ENCODE measurements at regions not wholly inside any gene's neighbourhood (a gene's known extent, or its start where the extent isn't known, plus 50 kb on each side); places are given as distances from the start of the nearest gene placed in this dataset.

DNA sequence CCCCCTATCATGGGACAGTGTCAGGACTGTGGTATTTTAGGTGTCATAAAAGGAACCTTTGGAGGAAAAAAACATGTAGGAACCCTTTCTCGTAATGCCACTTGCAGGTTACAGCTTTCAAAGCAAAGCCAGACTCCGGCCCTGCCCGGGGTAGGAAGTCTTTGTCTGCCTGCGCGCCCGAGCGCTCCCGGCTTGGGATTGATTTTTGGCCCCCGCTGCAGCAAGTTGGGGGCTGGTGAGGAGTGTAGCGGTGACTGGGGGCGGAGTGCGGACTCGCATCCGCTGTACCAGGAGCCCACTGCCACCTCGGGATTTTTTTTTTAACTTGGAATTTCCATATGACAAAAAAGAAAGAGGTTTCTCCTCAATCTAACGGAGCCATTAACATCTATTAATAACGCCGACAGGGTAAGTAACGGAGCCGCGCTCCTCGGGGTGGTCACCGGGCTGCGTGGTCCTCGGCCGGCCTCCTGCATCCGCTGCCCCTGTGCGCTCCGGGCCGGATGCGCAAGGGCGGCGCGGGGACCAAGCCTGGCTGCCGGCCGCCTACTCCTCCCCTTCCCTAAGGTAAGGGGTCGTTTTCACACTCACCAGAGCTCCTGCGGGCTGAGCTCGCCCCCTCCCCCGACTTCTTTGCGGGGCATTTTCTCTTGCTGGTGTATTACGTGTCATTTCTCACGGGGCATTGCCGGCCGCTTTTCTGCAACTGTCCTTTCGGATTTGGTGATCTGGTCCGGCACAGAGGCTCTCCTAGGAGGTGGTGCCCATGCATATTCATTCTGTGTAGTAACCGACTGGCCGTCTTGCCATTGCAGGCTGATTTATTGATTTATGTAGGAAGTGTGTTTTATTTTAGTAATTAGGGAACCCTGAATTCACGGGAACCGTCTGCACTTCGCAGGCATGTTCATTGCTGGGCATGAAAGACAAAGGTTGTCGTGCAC lies 219.8 kb upstream of the TOPAZ1 start:
- DNase-seq (ENCODE audit: low spot score), result no peak

DNA sequence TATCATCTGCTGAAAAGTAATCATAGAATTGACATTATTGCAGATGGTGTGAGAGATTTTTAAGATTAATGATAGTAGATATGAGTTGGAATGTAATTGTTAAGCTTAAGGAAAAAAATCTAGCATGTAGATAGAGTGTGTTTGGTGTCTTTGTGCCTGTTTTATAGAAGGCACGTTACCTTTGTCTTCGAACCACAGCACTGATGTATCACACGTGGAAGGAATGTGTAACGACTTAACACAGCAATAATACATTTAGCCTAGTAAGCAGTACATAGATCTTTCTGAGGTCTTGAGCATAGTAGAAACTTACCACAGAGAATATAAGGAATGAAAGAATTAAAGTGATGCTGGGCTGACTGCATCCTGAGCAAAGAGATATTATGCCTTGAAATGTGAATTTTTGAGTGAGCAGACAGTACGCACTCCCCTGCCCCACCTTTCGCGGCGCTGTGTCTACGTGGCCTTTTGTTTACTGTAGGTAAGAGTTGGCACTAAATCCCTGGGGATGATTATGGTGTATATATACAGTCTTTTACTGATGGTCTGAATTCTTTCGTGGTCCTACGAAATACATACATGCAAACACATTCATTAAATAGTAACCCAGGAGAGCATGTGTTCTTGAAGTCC lies 217.6 kb upstream of the TOPAZ1 start:
- DNase-seq (ENCODE audit: low spot score), result no peak

DNA sequence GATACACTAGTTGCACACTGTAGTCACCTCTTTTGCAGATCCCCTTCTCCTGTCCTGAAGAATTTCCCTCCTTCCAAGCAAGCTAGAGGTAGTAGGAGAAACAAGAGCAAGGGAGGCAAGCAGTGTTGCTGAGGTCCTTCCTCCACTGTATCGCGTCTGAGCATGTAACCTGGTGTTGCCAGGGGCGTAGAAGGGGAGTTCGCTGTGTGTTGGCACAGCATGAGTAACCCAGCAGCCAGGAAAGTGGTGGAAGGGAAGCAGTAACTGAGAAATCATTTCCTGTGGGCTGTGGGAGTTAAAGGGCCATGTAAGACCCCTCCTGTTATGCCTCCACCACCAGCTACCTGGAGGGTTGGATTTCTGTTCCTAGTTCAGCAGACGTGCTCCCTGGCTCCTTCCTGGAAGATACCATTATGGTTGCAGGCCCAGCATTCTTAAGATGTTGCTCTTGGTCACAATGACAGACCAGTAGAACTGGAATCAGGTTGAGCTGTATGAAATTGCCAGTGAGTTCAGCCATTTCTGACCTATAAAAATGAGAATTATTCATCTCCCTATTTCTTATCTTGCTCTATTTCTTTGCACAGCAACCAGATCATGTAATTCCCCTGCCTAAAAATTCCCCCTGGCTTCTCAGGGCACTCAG lies 215.3 kb upstream of the TOPAZ1 start:
- no peak for DNase-seq (ENCODE audit: low spot score)

DNA sequence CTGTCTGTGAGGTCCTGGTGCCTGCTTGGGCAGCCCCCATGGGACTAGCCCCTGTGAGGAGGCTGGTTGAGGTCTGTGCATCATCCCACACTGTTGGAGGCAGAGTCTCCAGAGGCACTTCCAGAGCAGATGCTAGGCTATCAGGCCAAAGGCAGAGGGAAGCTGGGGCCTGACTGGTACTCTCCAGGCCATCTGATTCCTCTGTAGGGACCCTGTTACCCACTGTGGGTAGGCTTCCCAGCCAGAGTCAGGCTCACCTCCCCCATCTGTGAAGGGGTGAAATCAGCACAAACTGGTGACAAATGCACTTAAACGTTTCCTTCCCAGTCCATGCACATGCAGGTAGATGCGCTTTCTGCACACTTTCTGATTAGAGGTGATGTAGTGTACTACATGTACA lies 212.6 kb upstream of the TOPAZ1 start:
- no peak for DNase-seq (ENCODE audit: low spot score)

DNA sequence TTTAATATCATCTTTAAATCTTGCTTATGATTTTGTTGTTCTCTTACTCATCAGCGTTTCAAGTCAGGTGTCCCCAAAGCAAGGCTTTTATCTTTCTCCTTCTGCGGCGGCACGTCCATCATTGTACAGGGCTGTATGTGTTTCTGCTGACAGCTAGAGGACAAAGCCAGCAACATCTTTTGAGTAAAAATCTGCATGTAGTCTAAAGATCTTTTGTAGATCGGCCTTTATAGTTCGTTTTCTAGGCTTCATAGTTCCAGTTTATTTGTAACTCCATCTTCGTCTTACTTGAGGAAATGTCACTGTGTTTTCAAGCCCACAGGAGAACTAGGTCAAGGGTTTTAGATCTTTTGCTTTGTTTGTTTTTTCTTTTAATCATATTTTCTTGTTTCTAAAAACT lies 211.4 kb upstream of the TOPAZ1 start:
- no peak for DNase-seq (ENCODE audit: low spot score)

DNA sequence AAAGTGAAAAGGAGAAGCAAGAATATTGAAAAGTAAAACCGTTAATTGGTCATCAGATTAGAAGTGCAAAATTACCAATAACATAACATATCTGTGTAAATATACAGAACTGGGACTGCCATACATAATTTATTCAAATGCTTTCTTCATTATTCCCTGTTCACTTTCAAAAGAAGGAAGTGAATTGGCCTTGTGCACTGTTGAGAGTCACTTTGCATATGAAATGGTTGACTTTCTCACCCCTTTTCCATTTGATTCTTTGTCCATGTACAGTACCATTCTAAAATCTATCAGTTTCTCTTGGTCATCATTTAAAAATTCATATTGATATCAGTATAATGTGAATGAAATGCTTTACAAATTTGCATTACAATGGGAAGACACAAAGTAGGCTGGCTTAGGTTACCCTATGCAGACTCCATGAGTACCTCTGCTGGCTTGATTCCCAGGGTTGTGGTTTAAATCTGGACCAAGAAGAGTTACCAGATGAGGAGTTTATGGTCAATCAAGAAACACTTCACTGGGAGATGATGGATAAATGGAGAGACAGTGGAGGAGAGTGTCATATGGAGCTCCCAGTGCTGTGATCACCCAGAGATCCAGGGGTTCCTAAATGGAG lies 210.9 kb upstream of the TOPAZ1 start:
- DNase-seq (ENCODE audit: low spot score), result no peak

DNA sequence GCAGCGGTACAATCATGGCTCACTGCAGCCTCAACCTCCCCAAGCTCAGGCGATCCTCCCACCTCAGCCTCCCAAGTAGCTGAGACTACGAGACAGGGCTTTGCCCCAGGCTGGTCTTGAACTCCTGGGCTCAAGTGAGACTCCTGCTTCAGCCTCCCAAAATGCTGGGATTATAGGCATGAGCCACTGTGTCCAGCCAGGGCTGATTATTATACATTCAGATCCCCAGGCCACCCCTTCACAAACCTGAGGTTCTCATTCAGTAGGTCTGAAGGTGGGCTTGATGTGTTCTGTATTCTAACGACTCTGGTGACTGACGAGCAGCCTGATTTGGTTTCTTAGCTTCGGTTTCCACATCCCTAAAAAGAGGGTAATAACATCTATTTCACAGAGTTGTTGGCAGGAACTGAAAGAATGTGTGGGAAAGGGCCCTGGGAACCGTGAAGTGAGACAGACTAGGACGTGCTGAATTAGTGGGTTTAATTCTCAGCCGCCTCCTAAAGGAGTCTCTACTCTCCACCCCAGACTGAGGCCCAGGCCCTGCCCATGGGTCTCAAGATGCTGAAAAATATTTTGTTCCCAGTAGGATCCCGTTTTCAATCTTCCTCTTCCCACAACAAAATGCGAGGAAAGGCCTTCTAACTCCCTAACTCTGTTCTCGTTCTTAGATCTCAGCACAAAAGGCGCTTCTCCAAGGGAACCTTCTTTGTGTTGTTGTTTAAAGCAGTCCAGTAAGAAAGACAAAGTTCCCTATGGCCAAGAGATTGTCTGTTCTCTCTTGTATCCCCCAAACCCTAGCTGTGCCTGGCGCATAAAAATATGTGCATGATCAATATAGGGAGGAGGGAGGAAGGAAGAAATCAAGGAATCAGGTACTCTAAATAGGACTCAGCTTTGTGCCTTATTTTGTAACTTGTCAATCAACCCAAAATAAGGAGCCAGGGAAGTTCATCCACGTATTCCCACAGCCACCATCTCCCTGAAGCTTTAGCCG lies 210.0 kb upstream of the TOPAZ1 start:
- DNase-seq (ENCODE audit: low spot score), result no peak

DNA sequence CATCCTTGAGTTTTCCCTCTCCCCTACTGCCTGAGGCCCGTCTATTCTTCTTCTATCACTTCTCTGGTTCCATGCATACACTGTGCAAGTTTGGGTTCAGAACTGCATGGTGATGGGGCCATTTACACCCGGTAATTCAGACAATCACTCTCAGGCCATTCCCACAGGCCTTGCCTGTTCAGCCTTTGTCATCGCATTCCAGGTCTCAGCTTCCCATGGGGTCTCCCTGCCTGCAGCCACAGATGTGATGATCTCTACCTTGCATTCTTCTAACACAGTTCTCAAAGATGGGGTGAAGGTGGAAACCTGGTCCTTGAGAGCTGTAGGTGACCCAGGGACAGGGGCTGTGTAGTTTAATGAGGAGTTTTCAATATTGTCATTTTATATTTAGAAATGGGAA lies 209.2 kb upstream of the TOPAZ1 start:
- DNase-seq (ENCODE audit: low spot score), result no peak

DNA sequence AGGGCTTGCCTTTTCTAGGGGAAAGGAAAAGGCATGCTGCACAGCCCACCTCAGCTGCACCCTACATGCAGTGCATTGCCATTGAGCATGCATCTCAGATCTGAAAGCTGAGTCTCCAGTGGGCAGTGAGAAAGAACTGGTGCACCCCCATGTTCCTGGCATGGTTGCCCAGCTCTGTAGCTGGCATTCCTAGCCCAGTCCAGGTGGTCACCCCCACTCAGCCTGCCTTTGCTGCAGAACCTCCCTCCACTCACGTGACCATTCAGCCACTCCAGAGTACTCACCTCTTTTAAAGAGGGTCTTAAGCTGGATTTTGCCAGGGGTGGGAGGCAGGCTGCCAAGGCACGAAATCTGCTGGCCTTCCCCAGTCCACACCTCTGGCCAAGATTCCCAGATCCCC lies 208.6 kb upstream of the TOPAZ1 start:
- DNase-seq (ENCODE audit: low spot score), result no peak

DNA sequence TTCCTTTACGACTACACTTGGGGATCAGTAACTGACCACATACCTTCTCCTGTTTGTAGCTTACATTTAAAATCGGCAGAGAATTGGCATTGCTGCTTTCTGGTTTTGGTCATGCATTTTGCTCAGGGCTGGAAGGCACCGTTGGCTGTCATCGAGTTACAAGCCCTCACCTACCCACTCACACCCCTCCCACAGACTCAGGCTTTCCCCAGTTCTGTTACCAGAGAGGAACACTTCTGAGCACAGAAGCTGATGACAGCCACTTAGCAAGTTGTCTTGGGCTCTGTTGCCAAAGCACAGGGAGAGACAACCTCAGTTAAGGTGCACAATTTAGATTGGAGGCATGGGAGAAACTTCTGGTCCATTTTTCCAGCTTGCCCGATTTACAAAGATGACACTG lies 204.8 kb upstream of the TOPAZ1 start:
- no peak for DNase-seq (ENCODE audit: low spot score)

DNA sequence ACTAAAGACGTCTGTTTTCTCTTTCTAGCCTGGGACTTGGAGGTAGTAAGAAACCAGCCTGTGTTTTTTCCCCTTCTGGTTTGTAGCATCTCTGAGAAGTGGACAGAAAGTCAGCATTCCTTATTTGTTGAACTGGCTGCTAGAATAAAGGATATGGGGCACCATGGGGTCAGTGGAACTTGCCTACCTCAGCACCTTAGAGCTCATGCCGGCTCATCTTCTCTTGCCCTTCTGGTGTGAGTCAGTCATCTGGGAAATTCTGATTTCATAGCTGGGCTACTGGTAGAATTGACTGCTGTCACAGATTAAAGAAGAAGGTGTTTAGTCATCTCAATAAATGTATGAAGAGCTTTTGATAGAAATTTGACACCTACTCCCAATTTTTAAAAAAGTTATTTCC lies 202.7 kb upstream of the TOPAZ1 start:
- no peak for DNase-seq (ENCODE audit: low spot score)

DNA sequence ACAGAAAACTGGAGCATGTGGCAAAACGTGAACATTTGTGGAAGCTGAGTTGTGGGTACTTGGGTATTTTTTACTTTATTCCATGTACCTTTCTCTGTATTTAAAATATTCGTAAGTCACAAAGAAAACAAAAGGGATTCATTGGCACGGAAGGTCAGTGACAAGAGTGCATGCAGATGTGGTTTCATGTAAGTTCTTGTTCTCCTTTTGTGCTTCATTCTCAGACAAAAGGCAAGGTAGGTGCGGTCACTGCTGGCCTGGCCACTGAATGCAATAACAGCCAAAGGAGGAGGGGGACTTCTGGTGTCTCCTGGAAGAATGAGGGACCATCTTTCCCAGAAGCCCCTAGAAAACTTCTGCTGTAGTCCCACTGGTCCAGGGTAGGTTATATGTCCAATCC lies 200.0 kb upstream of the TOPAZ1 start:
- no peak for DNase-seq (ENCODE audit: low spot score)

DNA sequence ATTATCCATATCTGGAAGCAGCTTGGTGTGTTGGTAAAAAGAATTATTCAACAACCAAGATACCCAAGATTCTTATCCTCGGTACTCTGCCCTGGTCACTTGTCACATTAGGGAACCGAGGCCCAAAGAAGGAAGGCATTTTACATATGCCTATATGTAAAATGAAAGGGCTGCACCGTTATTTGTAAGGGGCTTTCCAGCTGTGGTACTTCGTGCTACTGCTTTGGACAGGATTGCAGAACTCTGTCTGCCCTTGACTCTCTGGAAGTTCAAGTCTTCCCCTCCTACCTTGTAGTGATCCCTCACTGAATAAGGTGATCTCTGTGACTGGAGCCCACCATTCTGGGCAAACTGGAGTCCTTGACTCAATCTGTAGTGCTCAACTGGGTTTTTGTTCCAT lies 198.9 kb upstream of the TOPAZ1 start:
- peak; percentile 32 for DNase-seq (ENCODE audit: low spot score)

DNA sequence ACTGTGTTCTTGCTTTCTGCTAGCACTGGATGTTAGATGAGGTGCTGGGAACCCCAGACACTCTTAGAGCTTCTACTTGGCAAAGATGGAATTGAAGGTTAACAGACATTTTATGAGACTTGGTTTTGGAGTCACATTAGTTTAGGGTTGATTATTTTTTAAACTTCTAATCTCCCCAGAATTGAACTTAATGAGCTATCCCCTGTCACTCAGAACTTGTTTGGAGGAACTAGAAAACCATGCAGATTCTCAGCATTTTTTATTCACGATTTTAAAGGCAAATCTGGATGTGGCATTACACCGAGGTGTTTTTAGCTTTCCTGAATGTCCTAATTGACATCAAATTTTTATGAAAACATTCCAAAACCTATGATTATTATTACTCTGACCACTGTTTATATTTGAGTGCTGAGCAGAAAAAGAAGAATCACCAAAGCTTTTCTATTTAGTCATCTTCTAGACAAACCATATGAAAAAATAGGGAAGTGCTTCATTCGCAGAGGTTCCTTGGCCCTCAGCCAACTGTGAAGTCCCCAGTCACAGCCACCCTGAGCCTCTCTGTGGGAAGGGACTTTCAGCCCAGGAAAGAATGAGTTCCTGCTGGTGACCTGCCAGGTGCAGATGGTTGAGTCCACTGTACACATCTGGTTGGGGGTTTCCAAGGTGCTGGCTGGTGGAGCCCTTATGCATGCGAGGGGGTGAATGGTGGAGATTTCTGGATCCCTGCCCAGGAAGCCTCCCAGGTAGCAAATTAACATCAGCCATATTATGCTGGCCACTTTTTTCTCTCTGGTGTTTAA lies 196.0 kb upstream of the TOPAZ1 start:
- DNase-seq (ENCODE audit: low spot score), result peak; percentile 78

DNA sequence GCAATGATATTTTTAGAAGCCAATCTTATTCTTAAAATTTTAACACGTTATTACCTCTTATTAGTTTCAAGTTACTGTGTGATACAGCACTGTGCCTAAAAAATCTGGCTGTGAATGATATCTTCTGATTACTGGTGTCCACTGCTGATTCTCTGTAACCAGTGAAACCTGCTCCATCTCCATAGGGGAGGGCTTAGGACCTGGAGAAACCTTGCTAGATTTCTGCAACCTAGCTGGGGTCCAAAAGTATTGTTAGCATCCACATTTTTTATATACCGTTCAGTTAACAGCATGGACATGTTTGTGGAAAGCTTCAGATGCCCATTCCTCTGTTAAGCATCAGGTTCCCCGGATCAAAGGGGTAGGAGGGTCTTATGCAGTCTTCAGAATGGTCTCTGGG lies 193.9 kb upstream of the TOPAZ1 start:
- DNase-seq (ENCODE audit: low spot score), result no peak

DNA sequence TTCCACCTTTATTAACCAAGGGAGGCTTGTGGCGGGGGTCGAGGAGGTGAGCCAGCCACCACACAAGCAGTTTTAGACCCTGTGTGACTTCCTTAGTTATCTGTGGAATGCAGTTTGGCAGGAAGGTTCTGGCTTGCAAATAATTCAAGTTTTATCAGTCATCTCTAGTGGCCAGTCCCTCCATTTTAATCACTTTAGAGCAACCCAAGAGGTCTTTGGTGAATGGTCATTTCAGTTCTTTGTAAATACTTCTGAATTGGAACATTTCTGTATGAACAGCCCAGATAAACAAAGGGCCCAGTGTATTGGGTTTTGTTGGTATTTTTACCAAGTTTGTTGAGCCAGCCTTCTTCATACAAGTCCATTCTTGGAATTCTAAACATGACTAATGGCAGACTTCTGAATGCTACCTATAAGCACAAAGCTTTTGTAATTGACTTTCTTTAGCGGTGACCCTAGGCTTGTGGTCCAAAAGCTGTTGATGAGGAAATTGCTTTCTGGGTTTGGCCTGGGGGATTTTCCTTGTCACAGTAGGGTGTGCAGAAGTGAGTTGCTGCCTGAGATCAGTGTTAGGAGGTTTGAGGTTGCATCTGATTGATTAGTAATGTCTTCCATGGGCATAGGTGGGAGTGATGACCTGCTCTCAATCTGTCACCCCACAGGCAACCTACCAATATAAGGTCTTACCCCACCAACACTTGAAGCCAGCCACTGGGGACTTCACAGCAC lies 193.3 kb upstream of the TOPAZ1 start:
- DNase-seq (ENCODE audit: low spot score), result no peak

DNA sequence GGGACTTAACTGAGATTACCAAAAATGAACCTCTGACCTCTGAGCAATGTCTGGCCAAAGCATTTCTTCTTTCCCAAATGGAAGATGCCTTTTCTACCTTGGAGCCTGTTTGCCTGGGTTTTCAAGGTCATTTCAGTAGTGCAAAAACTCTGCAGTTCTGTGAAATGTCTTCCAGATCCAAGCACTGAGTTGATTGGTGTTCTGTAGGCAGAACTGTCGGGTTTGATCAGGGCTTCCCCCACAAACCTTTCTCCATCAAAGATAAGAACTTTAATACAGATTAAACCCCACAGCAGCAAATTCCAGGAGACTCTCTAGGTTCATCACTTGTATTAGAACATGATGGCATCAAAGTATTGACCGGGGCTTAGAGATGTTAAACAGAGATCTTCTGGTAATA lies 192.7 kb upstream of the TOPAZ1 start:
- no peak for DNase-seq (ENCODE audit: low spot score)

DNA sequence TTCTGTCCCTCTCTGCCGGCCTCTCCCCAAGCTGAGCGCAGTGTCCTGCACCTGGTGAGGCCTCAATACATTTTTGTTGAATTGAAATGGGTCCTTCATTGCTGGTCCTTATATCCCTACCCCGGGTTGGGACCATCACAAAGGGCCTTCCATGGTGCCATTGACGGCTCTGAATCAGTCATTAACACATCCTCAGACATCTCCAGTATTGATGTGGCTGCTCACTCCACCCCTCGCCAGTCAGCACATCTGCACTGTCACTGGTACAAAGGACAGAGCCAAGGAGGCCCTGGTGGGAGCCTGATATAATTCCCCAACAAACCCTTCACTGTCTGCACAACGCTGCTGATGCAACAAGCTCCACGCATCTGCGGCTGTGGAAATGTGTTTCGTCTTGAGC lies 191.6 kb upstream of the TOPAZ1 start:
- no peak for DNase-seq (ENCODE audit: low spot score)

DNA sequence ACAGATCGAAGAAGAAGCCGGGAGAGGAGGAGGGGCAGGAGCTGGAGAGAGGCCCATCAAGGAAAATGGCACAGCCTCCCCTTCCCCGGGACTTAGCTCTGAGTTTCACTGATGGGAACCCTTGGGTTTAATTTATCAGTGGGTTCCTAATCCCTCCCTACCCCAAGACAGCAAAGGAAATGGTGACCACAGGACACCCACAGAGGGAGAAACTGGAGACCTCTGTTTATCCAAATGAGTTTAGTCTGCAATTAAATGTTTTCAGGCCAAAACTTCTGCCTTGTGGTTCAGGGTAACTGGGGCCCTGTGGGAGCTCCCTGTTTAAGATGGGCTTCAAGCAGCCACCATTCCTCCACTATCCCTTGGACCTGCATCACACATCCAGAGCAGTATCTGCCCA lies 190.8 kb upstream of the TOPAZ1 start:
- no peak for DNase-seq (ENCODE audit: low spot score)

DNA sequence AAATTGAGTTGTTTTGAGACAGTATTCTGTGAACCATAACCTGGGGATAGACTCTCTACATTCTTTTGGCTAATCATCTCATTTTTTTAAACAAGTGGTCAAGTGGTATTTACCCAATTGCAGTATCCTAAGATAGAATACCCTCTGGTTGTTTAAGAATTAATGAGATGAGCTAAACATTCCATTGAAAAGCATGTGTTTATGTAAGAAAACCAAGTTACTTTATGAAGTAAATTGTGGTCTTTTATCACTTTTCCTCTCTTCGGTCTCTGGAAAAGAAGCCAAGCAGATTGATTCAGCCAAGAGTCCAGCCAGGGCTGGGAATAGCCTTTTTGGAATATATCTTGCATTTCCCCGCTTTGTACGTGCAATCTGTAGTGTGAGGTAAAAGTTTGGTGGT lies 185.7 kb upstream of the TOPAZ1 start:
- DNase-seq (ENCODE audit: low spot score), result no peak
